Pulmonary artery endothelial cell (primary cell): ENCODE measurements at regions not wholly inside any gene's neighbourhood (a gene's known extent, or its start where the extent isn't known, plus 50 kb on each side); places are given as distances from the start of the nearest gene placed in this dataset.
"Not testable (repeated sequence)": the region's sequence is repeated elsewhere in the genome, so short reads cannot be mapped to it uniquely, and the experiment has no call there.

Experiments
- DNase-seq: peaks from one replicate; pipeline ENCODE4 v3.0.0-alpha.2; 2011; ENCODE audit warnings: low read depth, low spot score

DNA sequence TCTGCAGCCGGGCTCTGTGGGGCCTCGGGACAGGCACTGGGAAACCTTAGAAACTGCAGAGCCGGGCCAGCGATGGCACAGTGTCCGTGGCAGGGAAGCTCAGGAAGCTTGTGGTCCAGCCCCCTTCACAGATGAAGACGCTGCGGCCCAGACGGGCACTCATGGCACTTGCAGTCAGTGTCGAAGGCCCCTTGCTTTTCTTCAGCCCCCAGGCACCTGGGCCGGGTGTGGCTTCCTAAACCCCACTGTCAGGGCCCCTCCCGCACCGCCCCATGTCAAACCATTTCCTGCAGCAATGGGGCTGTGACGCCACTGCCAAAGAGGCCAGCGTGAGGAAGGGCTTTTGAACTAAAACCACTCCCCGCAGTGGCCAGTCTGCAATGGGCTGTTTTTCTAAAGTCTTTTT lies 164.0 kb downstream of the LAT start:
- no peak for DNase-seq

GRCh38 chr16:29148131-29148691 lies 163.4 kb downstream of the LAT start:
- no peak for DNase-seq

- not testable (repeated sequence) for DNase-seq
Observed at GRCh38 chr16:29147710-29148109, 162.9 kb downstream of the LAT start.

DNA sequence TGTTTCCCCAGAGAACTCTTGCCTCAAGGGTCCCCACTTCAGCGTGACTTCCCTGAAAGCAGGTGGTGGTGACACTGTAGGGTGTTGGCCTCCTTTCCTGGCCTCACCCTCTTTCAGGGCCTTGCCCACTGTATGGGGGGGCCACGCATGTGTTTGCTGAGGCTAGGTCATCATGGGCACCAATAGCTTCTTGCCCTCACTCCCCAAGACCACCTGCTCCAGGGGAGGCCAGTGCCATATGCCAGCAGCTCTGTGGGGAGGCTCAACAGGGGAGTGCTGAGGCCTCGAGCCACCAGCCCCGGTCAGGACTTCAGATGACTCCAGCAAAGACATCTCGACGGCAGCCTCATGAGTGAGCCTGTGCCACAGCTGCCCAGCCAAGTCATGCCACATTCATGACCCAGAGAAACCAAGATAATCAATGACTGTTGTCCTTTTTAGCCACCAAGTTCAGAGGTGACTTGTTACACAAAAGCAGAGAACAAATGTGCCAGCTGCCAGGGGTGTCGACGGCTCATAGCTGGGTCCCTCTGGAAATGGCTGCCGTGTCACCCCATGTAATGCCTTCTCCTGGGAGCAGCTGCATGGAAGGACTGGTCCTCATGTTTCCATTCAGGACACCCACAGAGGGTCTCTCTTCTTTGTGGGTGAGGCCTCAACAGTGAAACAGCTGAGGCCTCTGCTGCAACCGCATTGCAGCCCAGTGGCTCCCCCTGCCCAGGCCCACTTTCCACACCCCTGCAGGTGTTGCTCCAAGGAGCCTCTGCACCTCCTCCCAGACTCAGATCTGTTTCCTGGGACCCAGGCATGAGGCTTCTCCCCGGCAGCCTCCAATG lies 162.2 kb downstream of the LAT start:
- DNase-seq, result not testable (repeated sequence)

- no peak for DNase-seq
Observed at GRCh38 chr16:29146266-29146665, 161.4 kb downstream of the LAT start.

DNA sequence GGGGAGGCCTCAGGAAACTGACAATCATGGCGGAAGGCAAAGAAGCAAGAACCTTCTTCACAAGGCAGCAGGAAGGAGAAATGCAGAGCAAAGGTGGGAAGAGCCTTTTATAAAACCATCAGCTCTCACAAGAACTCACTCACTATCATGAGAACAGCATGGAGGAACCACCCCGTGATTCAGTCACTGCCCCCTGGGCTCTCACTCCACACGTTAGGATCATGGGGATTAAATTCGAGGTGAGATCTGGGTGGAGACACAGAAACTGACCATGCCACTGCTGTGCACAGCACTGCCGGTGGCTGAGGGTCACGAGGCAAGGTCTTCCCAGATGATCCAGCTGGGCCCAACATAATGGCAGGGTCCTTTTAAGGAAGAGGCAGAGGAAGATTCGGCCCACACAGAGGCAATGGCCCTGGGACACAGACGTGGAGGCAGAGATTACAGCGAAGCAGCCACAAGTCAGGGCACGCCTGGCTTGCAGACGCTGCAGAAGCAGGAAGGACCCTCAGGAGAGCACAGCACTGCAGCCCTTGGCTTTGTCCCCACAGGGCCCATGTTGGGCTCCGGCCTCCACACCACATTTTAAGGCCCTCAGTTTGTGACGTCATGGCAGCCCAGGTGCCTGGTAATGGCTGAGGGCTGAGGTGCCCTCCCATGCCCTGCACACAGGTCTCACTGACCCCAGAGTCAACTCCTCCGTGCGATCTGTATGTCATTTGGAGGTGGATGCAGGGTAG lies 160.8 kb downstream of the LAT start:
- DNase-seq, result not testable (repeated sequence)

- not testable (repeated sequence) for DNase-seq
Observed at GRCh38 chr16:29145086-29145485, 160.2 kb downstream of the LAT start.

- not testable (repeated sequence) for DNase-seq
Observed at GRCh38 chr16:29144669-29145062, 159.8 kb downstream of the LAT start.

GRCh38 chr16:29143739-29144668 lies 159.2 kb downstream of the LAT start:
- DNase-seq, result not testable (repeated sequence)

DNA sequence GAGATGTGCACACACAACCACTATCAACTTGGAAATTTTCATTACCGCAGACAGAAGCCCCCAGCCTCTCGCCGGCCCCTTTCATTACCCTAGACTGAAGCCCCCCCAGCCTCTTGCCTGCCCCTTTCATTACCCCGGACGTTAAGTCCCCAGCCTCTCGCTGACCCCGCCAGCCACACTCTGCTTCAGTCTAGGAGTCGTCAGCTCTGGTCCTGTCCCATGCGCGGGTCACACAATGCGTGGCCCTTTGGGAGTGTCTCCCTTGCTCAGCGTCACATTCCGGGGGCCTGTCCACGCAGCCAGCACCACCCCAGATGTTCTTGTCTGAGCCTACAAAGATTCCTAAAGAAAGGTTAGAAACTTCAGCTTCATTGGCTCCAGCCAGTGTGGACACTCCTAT lies 157.7 kb downstream of the LAT start:
- DNase-seq, result not testable (repeated sequence)

DNA sequence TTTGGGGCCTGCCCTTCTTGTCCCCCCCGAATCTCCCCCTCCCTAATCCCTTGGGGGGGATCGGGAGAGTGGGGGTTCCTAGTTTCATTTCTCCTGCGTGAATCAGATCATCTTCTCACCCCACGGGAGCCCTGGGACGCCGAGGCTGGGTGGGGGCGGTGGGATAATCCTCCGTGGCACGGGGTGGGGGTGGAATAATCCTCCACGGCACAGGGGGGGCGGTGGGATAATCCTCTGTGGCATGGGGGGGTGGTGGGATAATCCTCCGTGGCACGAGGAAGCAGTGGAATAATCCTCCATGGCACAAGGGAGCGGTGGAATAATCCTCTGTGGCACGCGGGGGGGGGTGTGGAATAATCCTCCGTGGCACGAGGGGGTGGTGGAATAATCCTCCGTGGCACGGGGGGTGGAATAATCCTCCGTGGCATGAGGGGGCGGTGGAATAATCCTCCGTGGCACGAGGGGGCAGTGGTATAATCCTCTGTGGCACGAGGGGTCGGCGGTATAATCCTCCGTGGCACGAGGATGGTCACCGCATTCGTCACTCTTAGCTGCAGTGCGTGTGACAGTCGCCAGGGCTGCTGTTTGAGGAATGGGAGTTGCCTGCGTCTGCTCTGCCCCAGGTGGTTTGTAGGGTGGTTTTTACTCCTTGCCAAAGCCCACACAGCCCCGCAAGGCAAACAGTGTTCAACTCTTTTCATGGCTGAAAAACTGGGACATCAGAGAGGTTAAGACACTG lies 156.9 kb downstream of the LAT start:
- DNase-seq, result no peak

GRCh38 chr16:29141121-29141520 lies 156.3 kb downstream of the LAT start:
- DNase-seq, result not testable (repeated sequence)

GRCh38 chr16:29139901-29140855 lies 155.3 kb downstream of the LAT start:
- not testable (repeated sequence) for DNase-seq

GRCh38 chr16:29139261-29139802 lies 154.5 kb downstream of the LAT start:
- no peak for DNase-seq

- DNase-seq, result not testable (repeated sequence)
Observed at GRCh38 chr16:29138698-29139097, 153.8 kb downstream of the LAT start.

DNA sequence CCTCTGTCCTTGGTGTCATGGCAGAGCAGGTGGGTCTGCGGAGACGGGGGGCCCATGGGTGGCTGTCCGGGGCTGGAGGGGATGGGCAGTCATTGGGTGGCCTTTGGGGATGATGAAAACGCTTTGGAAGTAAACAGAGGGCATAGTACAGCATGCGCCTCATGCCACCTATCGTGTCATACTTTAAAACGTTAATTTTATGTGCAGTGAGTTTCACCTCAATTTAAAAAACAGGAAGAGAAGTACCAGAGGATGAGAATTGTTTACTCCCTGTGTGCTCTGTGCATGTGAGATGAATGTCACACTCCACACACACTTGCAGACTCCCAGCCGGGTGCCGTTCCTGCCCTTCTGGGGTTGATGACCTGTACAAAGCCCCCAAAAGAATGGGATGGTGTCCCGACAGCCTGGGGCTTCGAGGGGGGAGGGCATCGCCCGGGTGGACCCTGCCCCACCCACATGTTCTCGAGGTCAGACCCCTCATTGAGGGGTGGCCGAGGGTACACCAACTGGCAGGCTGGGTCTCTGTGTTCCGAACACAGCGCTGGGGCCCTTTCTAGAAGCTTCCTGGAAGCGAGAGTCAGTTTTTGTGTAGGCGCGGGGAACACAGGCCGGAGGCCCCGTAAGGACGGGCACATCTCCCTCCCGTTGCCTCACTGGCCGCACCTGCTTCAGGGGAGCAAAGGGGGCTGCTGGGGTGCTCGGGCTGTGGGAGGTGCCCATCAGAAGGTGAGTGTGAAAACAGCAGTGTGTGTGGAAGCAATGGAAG lies 153.2 kb downstream of the LAT start:
- not testable (repeated sequence) for DNase-seq

DNA sequence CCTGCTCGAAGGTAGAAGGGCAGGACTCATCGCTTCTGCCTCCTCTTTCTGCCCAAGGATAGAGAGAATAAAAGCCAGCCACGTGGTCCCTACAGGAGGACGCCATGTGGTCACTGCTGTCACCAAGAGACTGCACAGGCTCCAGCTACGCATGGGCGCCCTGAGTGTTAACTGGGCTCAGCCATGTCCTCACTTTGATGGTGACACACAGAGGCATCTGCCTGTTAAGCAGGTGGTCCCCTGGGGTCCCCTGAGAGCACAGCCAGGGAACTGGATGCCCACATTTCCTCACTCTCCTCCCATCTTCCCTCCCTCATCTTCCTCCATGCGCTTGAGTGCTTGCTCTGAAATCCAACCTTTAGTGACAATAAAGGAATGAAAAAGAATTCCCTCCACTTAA lies 152.6 kb downstream of the LAT start:
- DNase-seq, result not testable (repeated sequence)

DNA sequence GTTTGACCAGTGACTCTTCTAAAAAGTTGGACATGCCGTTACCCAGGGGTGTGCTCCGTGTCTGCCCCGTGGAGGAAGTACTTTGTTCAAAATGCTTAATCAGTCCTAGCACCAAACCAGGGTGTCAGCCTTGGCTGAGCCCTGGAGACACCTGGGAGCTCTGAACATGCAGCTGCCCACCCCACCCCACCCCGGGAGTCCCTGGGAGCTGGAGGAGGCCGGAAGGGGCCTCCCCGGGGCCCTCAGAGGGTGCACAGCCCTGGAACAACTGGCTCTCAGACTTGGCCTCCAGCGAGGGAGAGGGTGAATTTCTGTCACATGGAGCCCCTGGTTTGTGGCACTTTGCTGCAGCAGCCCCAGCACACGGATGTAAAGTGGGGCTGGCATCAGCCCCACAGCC lies 152.1 kb downstream of the LAT start:
- DNase-seq, result not testable (repeated sequence)
